K562 (cell line): ENCODE measurements at regions not wholly inside any gene's neighbourhood (a gene's known extent, or its start where the extent isn't known, plus 50 kb on each side); places are given as distances from the start of the nearest gene placed in this dataset.

Experiments
- ATAC-seq: fragments of 200-7000 bp; cut with Tn5 transposase; 3 replicates; pipeline ENCODE4 v1.9.1; 2020; ENCODE audit warnings: moderate library complexity
- BruUV-seq: library from RNA; stranded (reverse); fragments of 400-500 nt; replicated peaks from 2 replicates; lab custom pipeline; 2021; lab: Mats Ljungman, UMichigan
- CTCF ChIA-PET: fragments of 300-600 bp; formaldehyde crosslinking; extraction: SDS; loops from one replicate; lab custom pipeline; 2021; ENCODE audit warnings: low intra/inter-chr PET ratio; lab: Yijun Ruan, JAX
- POLR2A ChIA-PET: fragments of 300-600, 350-650 bp; sonication (Branson Sonifier 250); formaldehyde crosslinking; extraction: SDS; loops from one replicate; lab custom pipeline; 2021; ENCODE audit warnings: antibody characterized with exemption, inconsistent platforms; lab: Yijun Ruan, JAX
- DNase-seq, 4 experiments: peaks; one replicate each; pipeline versions ENCODE4 v3.0.0 to v3.0.0-alpha.2; 2011 to 2018; ENCODE audit warnings: low spot score in 3 of 4, mixed read lengths in 3 of 4; ENCODE audit errors: extremely low read depth in 1 of 4
- FAIRE-seq: peaks from 2 replicates; lab custom pipeline; 2011; peaks lifted over from hg19 to GRCh38; lab: Jason Lieb, UNC
- H2AFZ ChIP-seq: 2 replicates; pipeline ENCODE4 v1.6.0; 2011; ENCODE audit warnings: low read depth, low read length, control low read depth, inconsistent platforms
- H3K27ac ChIP-seq: fragments of 200-600 bp; 3 replicates; pipeline ENCODE4 v1.8.0; 2011; ENCODE audit warnings: low read depth, mild to moderate bottlenecking, control low read depth, inconsistent platforms, low read length, moderate library complexity, mixed read lengths; ENCODE audit errors: extremely low read depth
- H3K27me3 ChIP-seq, 2 experiments: fragments of 300-600 bp in 1 of 2; 2 replicates in 1 of 2; 3 replicates in 1 of 2; pipeline versions ENCODE4 v1.6.0 to v1.8.0; 2011; ENCODE audit warnings: inconsistent platforms in 2 of 2, low read length in 2 of 2, mild to moderate bottlenecking in 1 of 2, mixed read lengths in 1 of 2, moderate library complexity in 1 of 2; ENCODE audit not compliant: control insufficient read depth in 2 of 2, insufficient read depth in 2 of 2
- H3K36me3 ChIP-seq: fragments of 300-600 bp; 3 replicates; pipeline ENCODE4 v1.8.0; 2011; ENCODE audit warnings: mild to moderate bottlenecking, low read length, inconsistent platforms; ENCODE audit not compliant: control insufficient read depth, insufficient read depth
- H3K4me1 ChIP-seq, 2 experiments: fragments of 200-600 bp in 1 of 2; replicated peaks in 1 of 2; 2 replicates in 1 of 2; 3 replicates in 1 of 2; pipeline versions ENCODE4 v1.5.1 to v1.8.0; 2011; ENCODE audit warnings: inconsistent platforms in 2 of 2, low read length in 2 of 2, mild to moderate bottlenecking in 1 of 2, mixed read lengths in 1 of 2, moderate library complexity in 1 of 2; ENCODE audit not compliant: control insufficient read depth in 2 of 2, insufficient read depth in 2 of 2
- H3K4me2 ChIP-seq: 2 replicates; pipeline ENCODE4 v1.6.1; 2011; ENCODE audit warnings: low read length, control low read depth, inconsistent platforms, mixed read lengths; ENCODE audit not compliant: insufficient read depth
- H3K4me3 ChIP-seq: fragments of 200-600 bp; sonication (generic), shearing (Covaris generic); 2 replicates; pipeline ENCODE4 v1.5.1; 2016; ENCODE audit warnings: control low read depth, inconsistent platforms
- H3K79me2 ChIP-seq: fragments of 200-600 bp; 3 replicates; pipeline ENCODE4 v1.8.0; 2011; ENCODE audit warnings: low read length, inconsistent platforms; ENCODE audit not compliant: control insufficient read depth, insufficient read depth
- H3K9ac ChIP-seq, 2 experiments: 2 replicates each; pipeline versions ENCODE4 v1.6.0 to v1.6.1; 2011; ENCODE audit warnings: low read depth in 2 of 2, low read length in 2 of 2, control low read depth in 1 of 2, inconsistent platforms in 1 of 2, mild to moderate bottlenecking in 1 of 2, mixed read lengths in 1 of 2; ENCODE audit not compliant: insufficient read depth in 1 of 2
- H3K9me1 ChIP-seq: one replicate; pipeline ENCODE4 v1.6.0; 2011; ENCODE audit warnings: inconsistent platforms, mild to moderate bottlenecking, low read length, moderate library complexity; ENCODE audit not compliant: control insufficient read depth, insufficient read depth
- H3K9me3 ChIP-seq: replicated peaks from 2 replicates; pipeline ENCODE4 v1.5.1; 2011; ENCODE audit warnings: low read depth, low read length, inconsistent platforms; ENCODE audit not compliant: control insufficient read depth, insufficient read depth
- H4K20me1 ChIP-seq: replicated peaks from 2 replicates; pipeline ENCODE4 v1.6.1; 2011; ENCODE audit warnings: low read length, inconsistent platforms, mixed read lengths; ENCODE audit not compliant: control insufficient read depth, insufficient read depth
- CBFA2T3 ChIP-seq: fragments of 450-650 bp; IDR thresholded peaks from 2 replicates; pipeline ENCODE4 v1.6.1; 2017
- FOS ChIP-seq: IDR thresholded peaks from 3 replicates; pipeline ENCODE4 v1.6.1; 2011; ENCODE audit not compliant: insufficient read length; ENCODE audit errors: extremely low read depth
- SMARCE1 ChIP-seq: fragments of 450-650 bp; IDR thresholded peaks from 2 replicates; pipeline ENCODE4 v1.7.1; 2016; ENCODE audit warnings: mild to moderate bottlenecking
- TSHZ1 ChIP-seq: fragments of 250-450 bp; sonication (Bioruptor Pico); IDR thresholded peaks from 2 replicates; pipeline ENCODE4 v1.4.0; 2020; ENCODE audit warnings: mild to moderate bottlenecking, moderate library complexity
- WGBS: fragments of 100-300 bp; shearing (Covaris generic); methylation state at CpG from one replicate; pipeline ENCODE4 v1.1.6; 2016; ENCODE audit warnings: low coverage, mixed read lengths; ENCODE audit not compliant: insufficient coverage; ENCODE audit errors: missing lambda C conversion rate; 5-methylcytosine and 5-hydroxymethylcytosine counted together
- in situ Hi-C: fragments of 300-500 bp; cut with MboI; formaldehyde crosslinking; loops from 4 replicates; pipeline ENCODE4 v1.15.0; 2018; ENCODE audit warnings: inconsistent platforms, mixed read lengths
- intact Hi-C: fragments of 100-400 bp; cut with micrococcal nuclease; formaldehyde crosslinking; loops from 2 replicates; pipeline ENCODE4 v1.14.2; 2022

GRCh38 chr16:16972831-16973230, 497.9 kb downstream of the XYLT1 start (continued):
- TF ChIP-seq TSHZ1 (no peak), CBFA2T3 (no peak)

GRCh38 chr16:16973707-16974591, 496.8 kb downstream of the XYLT1 start:
- no peaks in the 10 kb centered on the region for H3K4me1 ChIP-seq
- no peak overlapping the region for H3K9ac ChIP-seq
- intact Hi-C loops: no loop called here
- no peak for TF ChIP-seq FOS
- TF ChIP-seq SMARCE1: no peak
- POLR2A ChIA-PET: no interaction called here
- no peaks in the 10 kb centered on the region for H3K9me1 ChIP-seq
- no peaks in the 10 kb centered on the region for H3K79me2 ChIP-seq
- peaks cover 9 to 12% of the 10 kb centered on the region in 2 experiments; a peak in 4 of 5 replicates for H3K27me3 ChIP-seq
- H3K36me3 ChIP-seq: no peaks in the 10 kb centered on the region
- H2AFZ ChIP-seq: no peak overlapping the region
- H3K27ac ChIP-seq: no peak overlapping the region
- in situ Hi-C loops: no loop called here
- WGBS: 8% methylated on average over 10 of the region's 10 CpGs
- DNase-seq: no peak
- BruUV-seq: no TSS peak
- ATAC-seq: no peak
- no peak overlapping the region for H3K4me3 ChIP-seq
- no peak overlapping the region for H3K4me2 ChIP-seq
- CTCF ChIA-PET: no interaction called here
- FAIRE-seq: peak; percentile 6
- H3K9me3 ChIP-seq: no peaks in the 10 kb centered on the region
- H4K20me1 ChIP-seq: no peaks in the 10 kb centered on the region
